Tibial artery (tissue), 4 donors: ENCODE measurements at regions not wholly inside any gene's neighbourhood (a gene's known extent, or its start where the extent isn't known, plus 50 kb on each side); places are given as distances from the start of the nearest gene placed in this dataset.

Experiments used
- DNase-seq, 2 donors: peaks; one replicate each; pipeline ENCODE4 v3.0.0-alpha.2; 2019
- H3K27ac ChIP-seq, 2 donors: fragments of 200-600 bp; sonication (generic) in 1 of 2; 1 replicate in 1 of 2; 2 replicates in 1 of 2; pipeline ENCODE4 v1.5.1; 2018 to 2019; ENCODE audit warnings: mild to moderate bottlenecking in 1 of 2
- H3K27me3 ChIP-seq, 2 donors: fragments of 200-600 bp; sonication (generic) in 1 of 2; one replicate each; pipeline versions ENCODE4 v1.5.1 to v1.6.0; 2016 to 2019
- H3K36me3 ChIP-seq, 3 donors: fragments of 200-600 bp; sonication (generic) in 2 of 3; one replicate each; pipeline ENCODE4 v1.5.1; 2016 to 2019; ENCODE audit warnings: mild to moderate bottlenecking in 2 of 3
- H3K4me1 ChIP-seq, 4 donors: fragments of 200-600 bp; sonication (generic) in 2 of 4; 1 replicate in 3 of 4; 2 replicates in 1 of 4; pipeline ENCODE4 v1.5.1; 2016 to 2019
- H3K4me3 ChIP-seq, 2 donors: fragments of 200-600 bp; sonication (generic) in 1 of 2; 1 replicate in 1 of 2; 2 replicates in 1 of 2; pipeline ENCODE4 v1.5.1; 2018 to 2019; ENCODE audit warnings: mild to moderate bottlenecking in 2 of 2
- H3K9me3 ChIP-seq, 3 donors: fragments of 200-600 bp; sonication (generic) in 1 of 3; one replicate each; pipeline ENCODE4 v1.5.1; 2016 to 2019
- CTCF ChIP-seq, 2 experiments: fragments of 200-600 bp in 1 of 2; fragments of 450-650 bp in 1 of 2; IDR thresholded peaks; one replicate each; pipeline ENCODE4 v1.5.1; 2017 to 2019; ENCODE audit warnings: antibody characterized with exemption in 2 of 2, mild to moderate bottlenecking in 1 of 2, moderate library complexity in 1 of 2
- intact Hi-C: fragments of 100-400 bp; cut with DNase I; formaldehyde crosslinking; loops from one replicate; pipeline ENCODE4 v1.15.0; 2023; ENCODE audit warnings: low total_unique reads

GRCh38 chr11:134486106-134486505, 74.1 kb upstream of the B3GAT1 start:
- TF ChIP-seq CTCF (IDR thresholded peaks at IDR 0.05): no peak
- intact Hi-C loops: no loop called here
- no peaks in the 10 kb centered on the region for H3K9me3 ChIP-seq
- no peaks in the 10 kb centered on the region for H3K36me3 ChIP-seq
- no peaks in the 10 kb centered on the region for H3K4me1 ChIP-seq
- peaks cover 0 to 24% of the 10 kb centered on the region in 2 donors for H3K27me3 ChIP-seq
- no peak overlapping the region for H3K27ac ChIP-seq
- no peak for DNase-seq
- no peak overlapping the region for H3K4me3 ChIP-seq

- no peak for TF ChIP-seq CTCF (IDR thresholded peaks at IDR 0.05)
- Histone ChIP-seq H3K4me1 (no peaks in the 10 kb centered on the region), H3K4me3 (no peak overlapping the region), H3K27ac (no peak overlapping the region), H3K9me3 (no peaks in the 10 kb centered on the region), H3K27me3 (peaks cover 0 to 24% of the 10 kb centered on the region in 2 donors), H3K36me3 (no peaks in the 10 kb centered on the region)
- intact Hi-C loops: no loop called here
- no peak for DNase-seq
Measured at GRCh38 chr11:134485316-134485715, 73.3 kb upstream of the B3GAT1 start.

GRCh38 chr11:134483857-134484256, 71.8 kb upstream of the B3GAT1 start:
- no peaks in the 10 kb centered on the region for H3K4me1 ChIP-seq
- H3K27ac ChIP-seq: no peak overlapping the region
- H3K4me3 ChIP-seq: no peak overlapping the region
- intact Hi-C loops: no loop called here
- H3K9me3 ChIP-seq: no peaks in the 10 kb centered on the region
- TF ChIP-seq CTCF (IDR thresholded peaks at IDR 0.05): no peak
- no peak for DNase-seq
- no peaks in the 10 kb centered on the region for H3K36me3 ChIP-seq
- H3K27me3 ChIP-seq: peaks cover 0 to 24% of the 10 kb centered on the region in 2 donors

- Histone ChIP-seq H3K27ac (no peak overlapping the region), H3K36me3 (no peaks in the 10 kb centered on the region), H3K4me3 (no peak overlapping the region), H3K9me3 (no peaks in the 10 kb centered on the region), H3K27me3 (peaks cover 0 to 24% of the 10 kb centered on the region in 2 donors), H3K4me1 (no peaks in the 10 kb centered on the region)
- no peak for DNase-seq
- intact Hi-C loops: no loop called here
- TF ChIP-seq CTCF (IDR thresholded peaks at IDR 0.05): no peak
Measured at GRCh38 chr11:134483291-134483690, 71.2 kb upstream of the B3GAT1 start.

GRCh38 chr11:134482865-134483264, 70.8 kb upstream of the B3GAT1 start:
- intact Hi-C loops: no loop called here
- H3K9me3 ChIP-seq: no peaks in the 10 kb centered on the region
- TF ChIP-seq CTCF (IDR thresholded peaks at IDR 0.05): no peak
- H3K27ac ChIP-seq: no peak overlapping the region
- DNase-seq: no peak
- no peaks in the 10 kb centered on the region for H3K36me3 ChIP-seq
- H3K4me3 ChIP-seq: no peak overlapping the region
- H3K27me3 ChIP-seq: peaks cover 0 to 24% of the 10 kb centered on the region in 2 donors
- no peaks in the 10 kb centered on the region for H3K4me1 ChIP-seq

GRCh38 chr11:134481933-134482527, 70.0 kb upstream of the B3GAT1 start:
- H3K4me3 ChIP-seq: no peak overlapping the region
- peaks cover 0 to 20% of the 10 kb centered on the region in 2 donors for H3K27me3 ChIP-seq
- no peak for TF ChIP-seq CTCF (IDR thresholded peaks at IDR 0.05)
- intact Hi-C loops: no loop called here
- no peaks in the 10 kb centered on the region for H3K9me3 ChIP-seq
- no peak for DNase-seq
- H3K4me1 ChIP-seq: no peaks in the 10 kb centered on the region
- H3K36me3 ChIP-seq: no peaks in the 10 kb centered on the region
- H3K27ac ChIP-seq: no peak overlapping the region
